AG04449 (cell line): ENCODE measurements at regions not wholly inside any gene's neighbourhood (a gene's known extent, or its start where the extent isn't known, plus 50 kb on each side); places are given as distances from the start of the nearest gene placed in this dataset.

Experiments used
- CTCF ChIA-PET: fragments of 350-600 bp; formaldehyde crosslinking; extraction: SDS; loops from one replicate; lab custom pipeline; 2021; ENCODE audit warnings: antibody characterized with exemption; lab: Yijun Ruan, JAX
- POLR2A ChIA-PET: fragments of 400-600, 350-600 bp; formaldehyde crosslinking; extraction: SDS; loops from one replicate; lab custom pipeline; 2020; ENCODE audit warnings: antibody characterized with exemption, inconsistent platforms; lab: Yijun Ruan, JAX
- DNase-seq: peaks from one replicate; pipeline ENCODE4 v3.0.0-alpha.2; 2010; ENCODE audit warnings: low read depth, low spot score
- H3K4me3 ChIP-seq: 2 replicates; pipeline ENCODE4 v1.5.1; 2011; ENCODE audit warnings: low read depth, mild to moderate bottlenecking, control low read depth, low read length
- TF ChIP-seq, protein P1 (sequence below): IDR thresholded peaks from one replicate; pipeline ENCODE4 v1.5.1; 2011; ENCODE audit warnings: mild to moderate bottlenecking, moderate library complexity, low read length, control low read depth, inconsistent platforms; ENCODE audit not compliant: insufficient read depth; ENCODE audit errors: missing control alignments

- ChIA-PET CTCF (no interaction called here), POLR2A (no interaction called here)
- TF ChIP-seq, protein P1, sequence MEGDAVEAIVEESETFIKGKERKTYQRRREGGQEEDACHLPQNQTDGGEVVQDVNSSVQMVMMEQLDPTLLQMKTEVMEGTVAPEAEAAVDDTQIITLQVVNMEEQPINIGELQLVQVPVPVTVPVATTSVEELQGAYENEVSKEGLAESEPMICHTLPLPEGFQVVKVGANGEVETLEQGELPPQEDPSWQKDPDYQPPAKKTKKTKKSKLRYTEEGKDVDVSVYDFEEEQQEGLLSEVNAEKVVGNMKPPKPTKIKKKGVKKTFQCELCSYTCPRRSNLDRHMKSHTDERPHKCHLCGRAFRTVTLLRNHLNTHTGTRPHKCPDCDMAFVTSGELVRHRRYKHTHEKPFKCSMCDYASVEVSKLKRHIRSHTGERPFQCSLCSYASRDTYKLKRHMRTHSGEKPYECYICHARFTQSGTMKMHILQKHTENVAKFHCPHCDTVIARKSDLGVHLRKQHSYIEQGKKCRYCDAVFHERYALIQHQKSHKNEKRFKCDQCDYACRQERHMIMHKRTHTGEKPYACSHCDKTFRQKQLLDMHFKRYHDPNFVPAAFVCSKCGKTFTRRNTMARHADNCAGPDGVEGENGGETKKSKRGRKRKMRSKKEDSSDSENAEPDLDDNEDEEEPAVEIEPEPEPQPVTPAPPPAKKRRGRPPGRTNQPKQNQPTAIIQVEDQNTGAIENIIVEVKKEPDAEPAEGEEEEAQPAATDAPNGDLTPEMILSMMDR, result no peak
- no peak for DNase-seq
- no peak overlapping the region for H3K4me3 ChIP-seq
Observed at GRCh38 chr1:106621853-106622252, 434.6 kb upstream of the PRMT6 start.

- H3K4me3 ChIP-seq, result no peak overlapping the region
- CTCF ChIA-PET, result no interaction called here
- TF ChIP-seq, protein P1, result no peak
- POLR2A ChIA-PET, result no interaction called here
- DNase-seq, result no peak
Observed at GRCh38 chr1:106637566-106637965, 418.9 kb upstream of the PRMT6 start.

DNA sequence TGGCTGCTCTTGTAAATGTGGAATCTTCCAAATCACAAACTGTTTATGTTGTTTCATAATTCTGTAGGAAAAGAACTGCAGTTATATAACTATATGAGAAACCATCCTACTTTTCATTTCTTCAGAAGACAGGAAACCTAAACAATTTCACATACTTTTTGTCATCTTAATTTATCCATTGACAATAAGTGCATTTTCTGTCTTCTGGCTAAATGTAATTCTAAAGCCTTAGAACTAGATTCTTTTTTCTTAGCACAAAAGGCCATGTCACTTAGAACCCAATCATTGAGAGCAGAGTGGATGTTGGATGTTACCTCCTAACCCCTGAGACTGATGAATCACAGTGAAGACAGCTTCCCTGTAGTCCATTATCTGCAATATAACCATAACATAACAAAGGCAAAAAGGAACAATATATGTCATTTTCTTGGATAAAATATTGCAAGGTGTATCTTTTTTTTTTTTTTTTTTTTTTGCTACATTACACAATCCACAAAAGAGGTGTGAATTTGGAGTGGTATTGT, 410.2 kb upstream of the PRMT6 start:
- POLR2A ChIA-PET, result no interaction called here

GRCh38 chr1:106646816-106647215, 409.7 kb upstream of the PRMT6 start:
- TF ChIP-seq, protein P1, result no peak
- no peak for DNase-seq
- ChIA-PET POLR2A (no interaction called here), CTCF (no interaction called here)
- no peak overlapping the region for H3K4me3 ChIP-seq

More for the DNA sequence above, 410.2 kb upstream of the PRMT6 start:
- H3K4me3 ChIP-seq, result no peak overlapping the region
- DNase-seq, result no peak
- CTCF ChIA-PET, result no interaction called here
- TF ChIP-seq, protein P1, result no peak

DNA sequence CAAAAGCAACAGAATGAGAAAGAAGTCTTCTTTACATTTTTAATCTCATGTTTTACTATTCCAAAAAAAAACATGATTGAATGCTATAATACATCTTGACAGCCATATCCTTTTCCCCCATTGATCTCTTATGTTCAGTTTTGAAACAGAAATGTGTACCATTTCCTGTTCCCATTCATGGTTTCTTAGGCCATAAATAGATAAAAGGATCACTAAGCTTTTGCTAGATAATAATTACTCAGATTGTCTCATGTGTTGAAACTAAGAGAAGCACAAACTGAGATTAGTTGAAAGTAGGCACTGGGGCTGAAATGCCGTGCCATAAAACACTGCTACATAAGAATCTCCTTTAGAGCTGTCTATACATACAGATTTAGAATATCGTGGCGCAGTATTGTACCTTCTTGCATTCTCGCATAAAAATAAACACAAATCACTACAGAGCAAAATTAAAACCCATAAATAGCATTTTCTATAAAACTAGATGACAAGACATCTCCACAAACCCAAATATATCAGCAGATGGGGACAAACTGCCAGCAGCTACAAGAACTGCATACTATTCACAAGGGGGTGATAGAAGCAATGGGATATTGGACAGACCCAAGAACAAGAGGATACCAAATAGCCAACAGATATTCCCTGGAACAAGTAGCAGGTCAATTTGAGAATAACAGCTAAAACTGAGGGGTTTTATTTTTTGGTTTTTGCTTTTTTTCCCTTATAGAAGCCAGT, 405.3 kb upstream of the PRMT6 start:
- ChIA-PET CTCF (no interaction called here), POLR2A (no interaction called here)
- DNase-seq, result no peak
- TF ChIP-seq, protein P1, result no peak
- H3K4me3 ChIP-seq, result no peak overlapping the region

DNA sequence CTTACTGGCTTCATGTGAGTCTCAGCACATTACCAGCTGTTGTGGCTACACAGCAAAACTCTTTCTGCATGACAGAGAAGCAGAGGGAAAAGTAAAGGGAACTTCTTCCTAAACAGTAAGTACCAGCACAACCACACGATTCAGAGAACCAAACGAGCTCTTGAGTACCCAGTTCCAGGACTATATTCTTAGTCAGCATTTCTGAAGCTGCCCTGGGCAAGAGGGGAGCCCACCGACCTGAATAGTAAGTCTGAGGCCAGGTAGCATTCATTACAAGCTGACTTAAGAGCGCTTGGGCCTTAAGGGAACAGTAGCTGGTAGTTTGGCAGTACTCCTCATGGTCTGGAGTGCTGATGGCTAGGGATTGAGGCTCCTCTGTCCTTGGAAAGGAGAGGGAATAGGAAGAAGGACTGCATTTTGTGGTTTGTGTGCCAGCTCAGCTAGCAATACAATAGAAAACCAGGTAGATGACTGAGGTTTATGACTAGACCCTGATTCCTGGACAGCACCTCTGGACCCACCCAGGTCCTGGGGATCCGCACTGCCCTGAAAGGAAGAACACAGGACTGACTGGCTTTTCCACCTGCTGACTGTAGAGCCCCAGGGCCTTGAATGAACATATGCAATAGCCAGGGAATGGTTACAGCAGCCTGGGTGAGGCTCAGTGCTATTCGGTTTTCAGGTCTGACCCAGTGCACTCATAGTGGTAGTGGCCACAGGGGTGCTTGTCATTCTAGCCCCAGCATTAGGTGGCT, 396.8 kb upstream of the PRMT6 start:
- DNase-seq, result no peak
- H3K4me3 ChIP-seq, result no peak overlapping the region
- ChIA-PET POLR2A (no interaction called here), CTCF (no interaction called here)
- TF ChIP-seq, protein P1, result no peak
